ENCODE measurements at regions not wholly inside any gene's neighbourhood (a gene's known extent, or its start where the extent isn't known, plus 50 kb on each side); places are given as distances from the start of the nearest gene placed in this dataset.

DNA sequence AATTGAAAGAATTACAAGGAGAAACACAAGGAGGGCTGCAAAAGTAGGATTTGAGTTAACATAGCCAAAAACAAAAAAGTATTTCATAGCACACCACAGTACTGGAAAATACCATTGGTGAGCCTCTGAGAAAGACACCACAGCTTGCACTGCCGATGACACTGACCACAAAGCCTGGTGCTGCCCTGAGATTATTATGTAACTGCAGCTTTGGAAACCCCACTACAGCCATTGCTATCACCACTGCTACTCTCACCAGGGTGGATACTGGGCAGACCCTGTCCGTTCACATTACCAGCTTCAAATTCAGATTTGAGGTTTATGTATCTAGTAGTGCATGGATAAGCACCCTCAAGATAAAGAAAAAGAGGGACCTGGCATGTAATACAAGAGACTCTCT, 1246.7 kb upstream of the SORCS1 start:
- no peak overlapping the region for H3K27ac ChIP-seq (ENCODE audit: low read depth, low read length)
- H3K9me2 ChIP-seq (replicated peaks; ENCODE audit: insufficient read depth, low read length) = no peaks in the 10 kb centered on the region
- no peak overlapping the region for H3K9ac ChIP-seq (ENCODE audit: low read length)
- no peaks in the 10 kb centered on the region for H3K9me3 ChIP-seq (ENCODE audit: insufficient read depth, low read length)
- H3F3A ChIP-seq (ENCODE audit: insufficient read depth) = no peaks in the 10 kb centered on the region
- no peak for TF ChIP-seq EZH2phosphoT487 (conservative IDR thresholded peaks at IDR 0.05; ENCODE audit: low read length)
- TF ChIP-seq, protein P1, sequence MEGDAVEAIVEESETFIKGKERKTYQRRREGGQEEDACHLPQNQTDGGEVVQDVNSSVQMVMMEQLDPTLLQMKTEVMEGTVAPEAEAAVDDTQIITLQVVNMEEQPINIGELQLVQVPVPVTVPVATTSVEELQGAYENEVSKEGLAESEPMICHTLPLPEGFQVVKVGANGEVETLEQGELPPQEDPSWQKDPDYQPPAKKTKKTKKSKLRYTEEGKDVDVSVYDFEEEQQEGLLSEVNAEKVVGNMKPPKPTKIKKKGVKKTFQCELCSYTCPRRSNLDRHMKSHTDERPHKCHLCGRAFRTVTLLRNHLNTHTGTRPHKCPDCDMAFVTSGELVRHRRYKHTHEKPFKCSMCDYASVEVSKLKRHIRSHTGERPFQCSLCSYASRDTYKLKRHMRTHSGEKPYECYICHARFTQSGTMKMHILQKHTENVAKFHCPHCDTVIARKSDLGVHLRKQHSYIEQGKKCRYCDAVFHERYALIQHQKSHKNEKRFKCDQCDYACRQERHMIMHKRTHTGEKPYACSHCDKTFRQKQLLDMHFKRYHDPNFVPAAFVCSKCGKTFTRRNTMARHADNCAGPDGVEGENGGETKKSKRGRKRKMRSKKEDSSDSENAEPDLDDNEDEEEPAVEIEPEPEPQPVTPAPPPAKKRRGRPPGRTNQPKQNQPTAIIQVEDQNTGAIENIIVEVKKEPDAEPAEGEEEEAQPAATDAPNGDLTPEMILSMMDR (IDR thresholded peaks at IDR 0.05; ENCODE audit: insufficient read depth, low read length, poor library complexity, severe bottlenecking) = no peak
- no peaks in the 10 kb centered on the region for H4K20me1 ChIP-seq (ENCODE audit: low read depth, low read length)
- H3K4me2 ChIP-seq (ENCODE audit: low read depth, low read length, poor library complexity, severe bottlenecking) = no peak overlapping the region
- H3K79me2 ChIP-seq (ENCODE audit: insufficient read depth, low read length) = no peaks in the 10 kb centered on the region
- no peak overlapping the region for H3K4me3 ChIP-seq (ENCODE audit: insufficient read depth, low read length, poor library complexity, severe bottlenecking)
- H3K27me3 ChIP-seq (ENCODE audit: low read length) = no peaks in the 10 kb centered on the region
- H3K36me3 ChIP-seq (ENCODE audit: low read length) = no peaks in the 10 kb centered on the region
- no peak overlapping the region for H2AFZ ChIP-seq (ENCODE audit: low read depth, low read length, severe bottlenecking)

DNA sequence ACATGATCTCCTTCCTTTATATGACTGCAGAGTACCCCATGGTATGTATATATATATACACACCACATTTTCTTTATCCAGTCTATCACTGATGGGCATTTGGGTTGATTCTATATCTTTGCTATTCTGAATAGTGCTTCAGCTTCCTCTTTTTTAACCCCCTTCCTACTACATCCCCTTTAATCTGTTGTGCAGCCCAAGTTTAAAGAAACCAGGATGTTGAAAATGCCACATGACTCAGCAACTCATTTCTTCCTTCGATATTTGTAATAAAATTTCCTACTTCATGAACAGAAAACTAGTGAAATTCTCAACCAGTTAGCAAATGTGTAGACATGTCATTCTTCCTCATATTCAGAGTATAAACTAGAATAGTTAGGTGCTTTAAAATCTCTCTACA, 1245.7 kb upstream of the SORCS1 start:
- no peak overlapping the region for H3K4me2 ChIP-seq (ENCODE audit: low read depth, low read length, poor library complexity, severe bottlenecking)
- H3K9me3 ChIP-seq (ENCODE audit: insufficient read depth, low read length) = no peaks in the 10 kb centered on the region
- no peaks in the 10 kb centered on the region for H3K79me2 ChIP-seq (ENCODE audit: insufficient read depth, low read length)
- H4K20me1 ChIP-seq (ENCODE audit: low read depth, low read length) = no peaks in the 10 kb centered on the region
- H3K4me3 ChIP-seq (ENCODE audit: insufficient read depth, low read length, poor library complexity, severe bottlenecking) = no peak overlapping the region
- H3K27ac ChIP-seq (ENCODE audit: low read depth, low read length) = no peak overlapping the region
- H2AFZ ChIP-seq (ENCODE audit: low read depth, low read length, severe bottlenecking) = no peak overlapping the region
- no peaks in the 10 kb centered on the region for H3K9me2 ChIP-seq (replicated peaks; ENCODE audit: insufficient read depth, low read length)
- H3F3A ChIP-seq (ENCODE audit: insufficient read depth) = no peaks in the 10 kb centered on the region
- no peaks in the 10 kb centered on the region for H3K36me3 ChIP-seq (ENCODE audit: low read length)
- no peaks in the 10 kb centered on the region for H3K27me3 ChIP-seq (ENCODE audit: low read length)
- H3K9ac ChIP-seq (ENCODE audit: low read length) = no peak overlapping the region
- TF ChIP-seq, protein P1 (IDR thresholded peaks at IDR 0.05; ENCODE audit: insufficient read depth, low read length, poor library complexity, severe bottlenecking) = no peak
- TF ChIP-seq EZH2phosphoT487 (conservative IDR thresholded peaks at IDR 0.05; ENCODE audit: low read length) = no peak

- Histone ChIP-seq H3K4me3 (ENCODE audit: insufficient read depth, low read length, poor library complexity, severe bottlenecking) (no peak overlapping the region), H3K79me2 (ENCODE audit: insufficient read depth, low read length) (no peaks in the 10 kb centered on the region), H3K9ac (ENCODE audit: low read length) (no peak overlapping the region), H4K20me1 (ENCODE audit: low read depth, low read length) (no peaks in the 10 kb centered on the region), H2AFZ (ENCODE audit: low read depth, low read length, severe bottlenecking) (no peak overlapping the region), H3K9me2 (replicated peaks; ENCODE audit: insufficient read depth, low read length) (no peaks in the 10 kb centered on the region), H3F3A (ENCODE audit: insufficient read depth) (no peaks in the 10 kb centered on the region), H3K36me3 (ENCODE audit: low read length) (no peaks in the 10 kb centered on the region), H3K27me3 (ENCODE audit: low read length) (no peaks in the 10 kb centered on the region), H3K4me2 (ENCODE audit: low read depth, low read length, poor library complexity, severe bottlenecking) (no peak overlapping the region), H3K9me3 (ENCODE audit: insufficient read depth, low read length) (no peaks in the 10 kb centered on the region), H3K27ac (ENCODE audit: low read depth, low read length) (no peak overlapping the region)
- no peak for TF ChIP-seq EZH2phosphoT487 (conservative IDR thresholded peaks at IDR 0.05; ENCODE audit: low read length)
- TF ChIP-seq, protein P1 (IDR thresholded peaks at IDR 0.05; ENCODE audit: insufficient read depth, low read length, poor library complexity, severe bottlenecking) = no peak
These were observed 1244.8 kb upstream of the SORCS1 start for GRCh38 chr10:108409306-108409705.
